Epithelial cell of prostate (primary cell): ENCODE measurements at regions not wholly inside any gene's neighbourhood (a gene's known extent, or its start where the extent isn't known, plus 50 kb on each side); places are given as distances from the start of the nearest gene placed in this dataset.
A peak's percentile ranks its signal among the peaks of the same experiment; 100 is the strongest.

ENCODE experiments used
- DNase-seq: peaks from one replicate; pipeline ENCODE4 v3.0.0-alpha.2; 2011; ENCODE audit warnings: low read depth, low spot score
- H3K27ac ChIP-seq: fragments of 450-650 bp; 2 replicates; pipeline ENCODE4 v1.5.1; 2017; ENCODE audit warnings: mild to moderate bottlenecking

GRCh38 chr13:74645586-74645985 lies 511.4 kb upstream of the KLF12 start:
- no peak for DNase-seq
- H3K27ac ChIP-seq = no peak overlapping the region

- H3K27ac ChIP-seq = no peak overlapping the region
- DNase-seq = no peak
Observed at GRCh38 chr13:74644229-74644628, 510.0 kb upstream of the KLF12 start.

- peak; percentile 39 for DNase-seq
- no peak overlapping the region for H3K27ac ChIP-seq
Observed at GRCh38 chr13:74641586-74641985, 507.4 kb upstream of the KLF12 start.

DNA sequence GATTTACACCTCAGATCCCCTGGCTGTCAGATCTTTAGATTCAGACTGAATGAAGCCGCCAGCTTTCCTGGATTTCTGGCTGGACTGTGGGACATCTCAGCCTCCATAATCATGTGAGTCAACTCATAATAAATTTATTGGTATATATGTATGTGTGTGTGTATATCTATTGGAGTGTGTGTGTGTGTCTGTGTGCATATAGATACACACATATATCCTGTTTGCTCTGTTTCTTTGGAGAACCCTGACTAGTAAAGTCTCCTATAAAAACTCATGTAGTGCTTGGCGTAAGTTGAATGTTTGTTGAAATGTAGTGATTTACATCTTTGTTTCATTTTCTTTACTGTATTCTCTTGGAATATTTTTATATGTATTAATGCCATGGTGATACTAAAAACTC lies 499.5 kb upstream of the KLF12 start:
- H3K27ac ChIP-seq = no peak overlapping the region
- DNase-seq = no peak

DNA sequence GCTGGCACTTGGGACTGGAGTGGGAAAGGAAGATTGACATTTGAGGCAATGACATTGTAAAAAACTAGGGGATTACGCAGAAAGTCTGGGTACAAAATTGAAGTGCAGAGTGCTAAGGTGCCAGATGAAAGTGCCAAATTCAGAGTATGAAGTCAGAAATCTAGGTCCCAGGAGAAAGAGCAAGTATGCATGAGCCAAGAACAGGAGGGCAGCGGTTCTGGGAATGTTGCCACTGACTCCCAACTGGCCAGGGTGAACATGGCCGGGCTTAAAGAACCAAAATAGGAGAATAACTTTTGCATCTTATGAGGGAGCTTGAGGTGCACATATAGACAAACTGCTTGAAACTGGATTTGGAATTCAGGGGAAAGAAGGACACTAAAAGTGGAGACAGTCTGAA lies 495.8 kb upstream of the KLF12 start:
- DNase-seq = no peak
- no peak overlapping the region for H3K27ac ChIP-seq

GRCh38 chr13:74625541-74625940 lies 491.3 kb upstream of the KLF12 start:
- DNase-seq = no peak

GRCh38 chr13:74623761-74624160 lies 489.6 kb upstream of the KLF12 start:
- no peak overlapping the region for H3K27ac ChIP-seq
- DNase-seq = no peak

More at GRCh38 chr13:74625541-74625940, 491.3 kb upstream of the KLF12 start:
- H3K27ac ChIP-seq = no peak overlapping the region

GRCh38 chr13:74622284-74622683 lies 488.1 kb upstream of the KLF12 start:
- DNase-seq = no peak
- H3K27ac ChIP-seq = no peak overlapping the region

DNA sequence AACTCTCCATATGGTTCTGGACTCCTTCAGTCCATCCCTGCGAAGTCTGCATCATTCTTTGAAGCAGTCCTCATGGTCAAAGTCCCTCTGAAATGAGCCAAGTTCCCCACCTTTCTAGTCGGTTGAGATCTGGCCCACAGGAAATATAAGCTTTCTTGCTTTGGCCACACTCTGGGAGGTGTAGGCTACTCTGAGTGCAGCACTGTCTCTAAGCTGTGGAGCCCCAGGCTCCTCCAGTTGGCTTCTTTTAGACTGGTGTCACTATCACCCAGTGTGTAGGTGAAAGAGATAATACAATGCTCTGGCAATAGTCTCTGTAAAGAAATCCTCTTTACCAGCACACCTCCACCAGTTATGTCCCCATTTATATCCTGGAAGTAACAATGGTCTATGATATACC lies 486.5 kb upstream of the KLF12 start:
- no peak overlapping the region for H3K27ac ChIP-seq
- no peak for DNase-seq

GRCh38 chr13:74620308-74620707 lies 486.1 kb upstream of the KLF12 start:
- no peak for DNase-seq
- H3K27ac ChIP-seq = no peak overlapping the region

DNA sequence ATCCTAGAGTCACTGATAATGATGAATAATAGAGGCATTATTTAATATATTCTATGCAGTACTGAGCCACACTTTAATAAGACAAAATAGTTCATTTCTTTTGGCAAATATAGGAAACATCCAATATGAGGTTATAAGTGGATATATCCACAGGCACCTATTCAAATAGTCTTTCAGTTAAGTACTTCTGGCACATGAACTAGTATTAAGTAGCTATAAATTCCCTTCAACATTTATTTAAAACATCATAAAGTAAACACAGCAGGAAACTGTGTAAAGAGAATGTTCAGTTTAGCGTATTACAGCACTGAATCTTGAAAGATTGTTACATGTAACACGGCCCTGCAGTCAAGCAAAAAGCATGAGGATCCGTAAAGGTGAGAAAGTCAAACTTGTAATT lies 463.3 kb upstream of the KLF12 start:
- DNase-seq = no peak
- no peak overlapping the region for H3K27ac ChIP-seq

DNA sequence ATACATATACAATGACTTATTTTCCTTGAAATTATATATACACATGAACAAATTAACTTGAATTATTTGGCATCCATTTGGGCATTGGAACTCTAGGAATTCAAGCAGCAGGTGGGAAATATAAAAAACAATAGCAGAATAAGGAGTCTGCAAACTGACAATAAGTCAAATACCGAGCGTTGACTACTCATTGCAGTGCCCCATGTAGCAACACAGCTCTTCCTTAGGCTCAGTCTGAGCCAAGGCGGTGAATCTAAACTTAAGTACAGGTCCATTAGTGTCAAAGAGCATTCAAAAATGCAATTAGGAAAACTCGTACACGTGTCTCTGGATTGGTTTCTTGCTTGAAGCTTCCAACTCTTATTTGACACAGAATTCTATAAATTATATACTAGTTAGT lies 462.5 kb upstream of the KLF12 start:
- no peak for DNase-seq
- no peak overlapping the region for H3K27ac ChIP-seq

GRCh38 chr13:74593688-74594087 lies 459.5 kb upstream of the KLF12 start:
- no peak for DNase-seq
- H3K27ac ChIP-seq = no peak overlapping the region

DNA sequence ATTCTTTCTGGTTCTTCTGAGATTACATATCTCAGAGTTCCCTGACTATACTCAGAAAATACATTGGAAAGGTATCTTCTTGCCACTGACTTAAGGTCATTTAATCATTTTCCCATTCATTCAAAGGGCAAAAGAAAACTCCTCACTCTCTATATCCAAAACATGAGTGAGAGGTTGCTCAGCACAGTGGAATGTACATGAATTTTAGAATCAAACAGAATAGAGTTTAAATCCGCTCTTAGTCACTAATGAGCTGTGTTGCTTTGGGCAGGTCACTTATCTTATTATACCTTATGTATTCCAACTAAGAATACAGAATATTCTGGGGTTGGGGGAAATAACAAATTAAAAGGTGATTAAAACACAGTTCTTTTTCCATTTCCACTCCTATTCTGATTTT lies 452.6 kb upstream of the KLF12 start:
- no peak overlapping the region for H3K27ac ChIP-seq
- DNase-seq = no peak

DNA sequence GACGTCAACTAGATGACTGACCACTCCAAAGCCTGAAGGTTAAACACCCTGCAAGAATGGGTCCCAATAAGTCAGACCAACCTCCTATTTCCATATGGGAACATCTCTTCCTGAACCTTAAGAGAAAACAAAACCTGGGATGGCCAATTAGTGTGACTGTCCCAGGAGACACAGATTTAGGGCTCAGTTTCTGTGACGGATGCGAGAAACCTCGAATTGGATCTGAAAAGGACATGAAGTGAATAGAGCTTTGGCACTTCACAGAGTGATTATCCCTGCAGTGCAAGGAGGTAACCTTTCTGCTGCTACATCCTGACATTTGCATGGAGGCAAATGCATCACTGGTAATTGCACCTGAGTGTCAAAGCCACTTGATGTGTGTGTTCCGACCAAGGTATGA lies 442.2 kb upstream of the KLF12 start:
- no peak for DNase-seq
- no peak overlapping the region for H3K27ac ChIP-seq

DNA sequence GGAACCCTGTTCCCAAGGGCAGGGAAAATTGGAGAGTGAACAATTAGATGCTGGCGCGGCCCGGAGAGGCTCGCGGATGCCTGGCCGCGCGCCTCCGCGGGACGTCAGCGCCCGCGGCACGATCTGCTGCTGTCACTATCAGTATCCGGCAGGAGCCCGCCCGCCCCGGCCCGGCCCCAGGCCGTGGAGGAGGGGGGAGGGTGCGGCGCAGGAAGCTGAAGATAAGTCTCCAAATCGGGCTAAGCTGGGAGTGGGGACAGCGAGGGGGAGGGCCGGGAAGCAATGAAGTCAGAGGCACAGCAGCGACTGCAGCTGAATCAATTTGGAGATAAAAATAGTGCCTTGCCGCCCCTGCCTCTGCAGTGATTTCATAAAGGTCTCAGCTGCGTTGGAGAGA lies 441.5 kb upstream of the KLF12 start:
- no peak overlapping the region for H3K27ac ChIP-seq
- DNase-seq = no peak

GRCh38 chr13:74574964-74575728 lies 440.9 kb upstream of the KLF12 start:
- no peak for DNase-seq
- no peak overlapping the region for H3K27ac ChIP-seq

DNA sequence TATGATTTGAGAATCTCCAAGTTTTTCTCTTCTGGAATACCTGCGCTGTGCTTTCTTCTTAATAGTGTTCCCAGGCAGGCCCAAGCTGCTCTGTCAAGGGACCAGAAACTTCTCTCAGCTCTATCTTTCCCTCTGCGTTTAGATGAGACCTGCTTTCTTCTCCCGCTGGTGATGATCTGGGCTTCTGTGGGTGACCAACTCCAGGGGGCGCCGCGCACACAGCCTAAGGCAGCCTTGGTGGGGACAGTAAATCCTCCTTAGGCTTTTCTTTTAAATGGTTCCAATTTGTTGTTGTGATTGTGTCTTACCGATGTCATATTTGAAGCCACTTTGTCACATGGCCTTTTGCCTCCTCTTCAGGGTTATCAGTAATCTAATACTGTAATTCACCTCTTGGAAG lies 439.4 kb upstream of the KLF12 start:
- no peak for DNase-seq
- no peak overlapping the region for H3K27ac ChIP-seq

- DNase-seq = no peak
- H3K27ac ChIP-seq = peak overlapping the region; percentile 58
Observed at GRCh38 chr13:74571811-74572210, 437.6 kb upstream of the KLF12 start.

DNA sequence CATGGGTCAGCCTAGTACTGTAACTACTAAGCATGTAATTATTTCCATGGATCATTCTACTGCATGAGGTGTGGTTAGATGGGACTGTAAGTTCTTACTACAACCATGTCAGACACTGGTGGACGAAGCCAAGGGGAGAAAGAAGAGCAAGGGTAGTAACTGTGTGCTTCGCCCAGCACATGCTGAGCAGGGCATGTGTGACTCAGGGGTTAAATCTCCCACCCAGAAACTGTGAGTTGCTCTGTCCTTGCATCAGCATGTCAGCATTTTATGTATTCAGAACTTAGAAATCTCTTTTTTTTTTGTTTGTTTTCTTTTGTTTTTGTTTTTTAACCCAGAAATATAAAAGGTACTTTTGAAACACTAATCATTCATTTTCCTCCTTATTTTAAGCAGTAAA lies 436.6 kb upstream of the KLF12 start:
- peak overlapping the region; percentile 58 for H3K27ac ChIP-seq

GRCh38 chr13:74570046-74570445 lies 435.8 kb upstream of the KLF12 start:
- peak overlapping the region; percentile 58 for H3K27ac ChIP-seq
- peak; percentile 41 for DNase-seq

More for the DNA sequence above, 436.6 kb upstream of the KLF12 start:
- no peak for DNase-seq

GRCh38 chr13:74569251-74569650 lies 435.0 kb upstream of the KLF12 start:
- no peak for DNase-seq
- no peak overlapping the region for H3K27ac ChIP-seq
